Type B pancreatic cell (in vitro differentiated cells): ENCODE measurements at regions not wholly inside any gene's neighbourhood (a gene's known extent, or its start where the extent isn't known, plus 50 kb on each side); places are given as distances from the start of the nearest gene placed in this dataset.

Experiments used
- DNase-seq: peaks from one replicate; pipeline ENCODE4 v3.0.0; 2021; ENCODE audit warnings: mixed read lengths; ENCODE audit not compliant: unreplicated experiment; ENCODE audit errors: extremely low spot score
- H3K27ac Mint-ChIP-seq: 2 replicates; pipeline ENCODE4 v1.8.0; 2021; ENCODE audit warnings: mild to moderate bottlenecking, mixed read lengths
- H3K27me3 Mint-ChIP-seq: 2 replicates; pipeline ENCODE4 v1.8.0; 2021; ENCODE audit warnings: mixed read lengths
- H3K36me3 Mint-ChIP-seq: 2 replicates; pipeline ENCODE4 v1.8.0; 2021; ENCODE audit warnings: mixed read lengths
- H3K4me1 Mint-ChIP-seq: one replicate; pipeline ENCODE4 v1.8.0; 2021; ENCODE audit warnings: mixed read lengths; ENCODE audit not compliant: unreplicated experiment
- H3K4me3 Mint-ChIP-seq: 2 replicates; pipeline ENCODE4 v1.8.0; 2021; ENCODE audit warnings: mild to moderate bottlenecking, mixed read lengths
- H3K9me3 Mint-ChIP-seq: 2 replicates; pipeline ENCODE4 v1.8.0; 2021; ENCODE audit warnings: mixed read lengths
- CTCF ChIP-seq: fragments of 200-600 bp; sonication (generic); conservative IDR thresholded peaks from 2 replicates; pipeline ENCODE4 v1.5.0; 2021; ENCODE audit warnings: antibody characterized with exemption, mild to moderate bottlenecking

- no peak overlapping the region for H3K4me3 Mint-ChIP-seq
- H3K36me3 Mint-ChIP-seq, result no peaks in the 10 kb centered on the region
- no peaks in the 10 kb centered on the region for H3K9me3 Mint-ChIP-seq
- no peaks in the 10 kb centered on the region for H3K4me1 Mint-ChIP-seq
- no peak for TF ChIP-seq CTCF
- H3K27ac Mint-ChIP-seq, result no peak overlapping the region
- peaks cover 35% of the 10 kb centered on the region for H3K27me3 Mint-ChIP-seq
- DNase-seq, result no peak
Observed at GRCh38 chr5:75951158-75951557, 132.0 kb upstream of the SV2C start.

DNA sequence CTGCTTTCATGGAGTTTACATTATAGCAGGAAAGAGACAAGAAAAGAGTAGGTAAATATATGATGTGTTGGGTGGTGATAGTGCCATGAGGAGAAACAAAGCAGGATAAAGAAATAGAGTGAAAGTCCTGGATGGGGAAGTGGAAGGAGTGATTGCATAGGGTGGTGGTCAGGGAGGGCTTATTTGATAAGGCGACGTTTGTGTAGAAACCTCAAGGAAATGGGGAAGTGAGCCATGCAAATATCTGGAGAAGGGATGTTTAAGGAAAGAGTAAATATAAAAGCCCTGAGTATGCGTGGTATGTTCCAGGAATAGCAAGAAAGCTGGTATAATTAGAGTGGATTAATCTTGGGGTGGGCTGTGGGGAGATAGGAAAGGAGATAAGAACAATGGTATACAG is 134.7 kb upstream of the SV2C start:
- H3K9me3 Mint-ChIP-seq, result no peaks in the 10 kb centered on the region
- TF ChIP-seq CTCF, result no peak
- no peaks in the 10 kb centered on the region for H3K36me3 Mint-ChIP-seq
- H3K4me1 Mint-ChIP-seq, result no peaks in the 10 kb centered on the region
- H3K4me3 Mint-ChIP-seq, result no peak overlapping the region
- peaks cover 40% of the 10 kb centered on the region for H3K27me3 Mint-ChIP-seq
- no peak overlapping the region for H3K27ac Mint-ChIP-seq
- no peak for DNase-seq

DNA sequence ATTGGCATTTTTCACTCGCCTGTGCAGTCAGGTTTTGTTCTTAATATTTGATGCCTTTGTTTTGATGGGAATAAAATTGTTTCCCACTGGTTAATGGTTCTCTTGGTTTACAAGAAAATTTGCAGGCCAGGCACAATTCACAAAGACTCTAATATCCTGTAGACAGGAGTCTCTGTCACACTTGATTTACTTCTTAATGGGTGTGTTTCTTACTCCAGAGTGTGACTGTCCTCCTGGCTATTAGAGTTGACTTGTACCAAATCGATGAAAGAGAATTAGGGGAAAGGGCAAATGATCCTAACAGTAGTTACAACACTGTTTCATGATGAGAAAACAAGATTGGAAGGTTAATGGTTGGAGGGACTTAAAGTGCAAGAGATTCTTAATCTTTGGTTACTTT is 142.8 kb upstream of the SV2C start:
- peaks cover 6% of the 10 kb centered on the region for H3K27me3 Mint-ChIP-seq

GRCh38 chr5:75935572-75935971 is 147.6 kb upstream of the SV2C start:
- no peaks in the 10 kb centered on the region for H3K9me3 Mint-ChIP-seq
- DNase-seq, result no peak
- no peak overlapping the region for H3K4me3 Mint-ChIP-seq
- H3K4me1 Mint-ChIP-seq, result no peaks in the 10 kb centered on the region
- no peak for TF ChIP-seq CTCF
- peaks cover 5% of the 10 kb centered on the region for H3K27me3 Mint-ChIP-seq
- no peak overlapping the region for H3K27ac Mint-ChIP-seq
- no peaks in the 10 kb centered on the region for H3K36me3 Mint-ChIP-seq

More for the DNA sequence above, 142.8 kb upstream of the SV2C start:
- H3K4me1 Mint-ChIP-seq, result no peaks in the 10 kb centered on the region
- no peak for DNase-seq
- H3K36me3 Mint-ChIP-seq, result no peaks in the 10 kb centered on the region
- no peak overlapping the region for H3K4me3 Mint-ChIP-seq
- no peaks in the 10 kb centered on the region for H3K9me3 Mint-ChIP-seq
- no peak overlapping the region for H3K27ac Mint-ChIP-seq
- no peak for TF ChIP-seq CTCF

GRCh38 chr5:75933489-75933888 is 149.7 kb upstream of the SV2C start:
- DNase-seq, result no peak
- Mint-ChIP-seq H3K9me3 (no peaks in the 10 kb centered on the region), H3K4me3 (no peak overlapping the region), H3K27me3 (peaks cover 20% of the 10 kb centered on the region), H3K36me3 (no peaks in the 10 kb centered on the region), H3K4me1 (no peaks in the 10 kb centered on the region), H3K27ac (no peak overlapping the region)
- TF ChIP-seq CTCF, result no peak

DNA sequence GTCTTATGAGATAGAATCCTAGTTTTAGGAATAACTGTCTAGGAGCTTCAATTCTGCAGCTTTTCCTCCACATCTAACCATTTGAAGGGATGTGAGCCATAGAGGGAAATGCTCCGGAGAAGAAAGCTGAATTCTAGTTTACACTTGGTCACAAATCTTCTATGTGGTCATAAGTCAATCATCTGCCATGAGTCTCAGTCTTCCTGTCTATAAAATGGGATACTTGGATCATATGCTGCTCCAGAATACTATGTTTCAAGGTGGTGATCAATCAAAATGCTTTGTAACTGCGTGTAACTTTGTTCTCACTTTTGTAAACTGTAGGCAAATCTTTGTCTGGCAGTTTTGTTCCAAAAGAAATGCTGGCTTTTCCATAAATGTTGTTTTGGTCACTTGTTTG is 152.0 kb upstream of the SV2C start:
- no peaks in the 10 kb centered on the region for H3K4me1 Mint-ChIP-seq
- H3K27me3 Mint-ChIP-seq, result peaks cover 27% of the 10 kb centered on the region
- no peak for DNase-seq
- no peaks in the 10 kb centered on the region for H3K36me3 Mint-ChIP-seq
- H3K4me3 Mint-ChIP-seq, result no peak overlapping the region
- no peak overlapping the region for H3K27ac Mint-ChIP-seq
- no peaks in the 10 kb centered on the region for H3K9me3 Mint-ChIP-seq
- TF ChIP-seq CTCF, result no peak
